Ovary (tissue), 3 donors: ENCODE measurements at regions not wholly inside any gene's neighbourhood (a gene's known extent, or its start where the extent isn't known, plus 50 kb on each side); places are given as distances from the start of the nearest gene placed in this dataset.

Source experiments
- CTCF ChIP-seq, 3 donors: fragments of 450-650 bp in 2 of 3; fragments of 200-600 bp in 1 of 3; IDR thresholded peaks; one replicate each; pipeline versions ENCODE4 v1.5.1 to v1.8.0; 2016 to 2022; ENCODE audit warnings: antibody characterized with exemption in 3 of 3, mild to moderate bottlenecking in 1 of 3
- POLR2A ChIP-seq: fragments of 450-650 bp; IDR thresholded peaks from one replicate; pipeline ENCODE4 v1.6.1; 2017; ENCODE audit warnings: antibody characterized with exemption, mild to moderate bottlenecking, moderate library complexity
- donor health status: DM: no; HTN: no; CAD: no.

DNA sequence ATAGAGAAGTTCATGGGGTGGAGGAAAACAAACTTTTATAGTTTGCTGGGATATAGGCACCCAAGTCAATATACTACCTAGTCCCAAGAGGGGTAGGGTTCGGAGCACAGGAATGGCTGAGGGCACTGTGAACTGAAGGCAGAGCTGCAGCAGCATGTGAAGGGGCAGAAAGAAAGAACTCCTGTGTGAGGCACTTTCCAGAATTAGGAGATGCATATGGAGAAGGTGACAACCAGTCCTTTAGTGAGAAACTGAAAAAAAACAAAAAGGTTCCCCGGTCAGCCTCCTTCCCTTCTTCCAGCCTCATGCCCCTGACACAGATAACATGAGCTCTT, 429.1 kb downstream of the DSC3 start:
- TF ChIP-seq CTCF (IDR thresholded peaks at IDR 0.05) (no peak), POLR2A (no peak)
